Thyroid gland (tissue), 4 donors: ENCODE measurements at regions not wholly inside any gene's neighbourhood (a gene's known extent, or its start where the extent isn't known, plus 50 kb on each side); places are given as distances from the start of the nearest gene placed in this dataset.

Experiments
- CTCF ChIP-seq, 6 experiments: fragments of 200-600 bp in 3 of 6; fragments of 450-650 bp in 3 of 6; sonication (generic) in 3 of 6; IDR thresholded peaks; one replicate each; pipeline ENCODE4 v1.5.1; 2016 to 2019; ENCODE audit warnings: antibody characterized with exemption in 6 of 6, mild to moderate bottlenecking in 2 of 6, inconsistent platforms in 1 of 6, moderate library complexity in 1 of 6
- POLR2A ChIP-seq, 2 donors: fragments of 450-650 bp; IDR thresholded peaks; one replicate each; pipeline ENCODE4 v1.6.1; 2017; ENCODE audit warnings: antibody characterized with exemption in 2 of 2, mild to moderate bottlenecking in 2 of 2, moderate library complexity in 1 of 2

- TF ChIP-seq CTCF (IDR thresholded peaks at IDR 0.05) (no peak), POLR2A (IDR thresholded peaks at IDR 0.05) (no peak)
These were observed 99.6 kb upstream of the ITGB1 start for GRCh38 chr10:33057620-33058019.
